CD4-positive, alpha-beta T cell treated with Interleukin-6 at 100 ng/mL for 8 hours (primary cell): ENCODE measurements at regions not wholly inside any gene's neighbourhood (a gene's known extent, or its start where the extent isn't known, plus 50 kb on each side); places are given as distances from the start of the nearest gene placed in this dataset.

ENCODE experiments used
- DNase-seq: peaks from one replicate; pipeline ENCODE4 v3.0.0-alpha.2; 2020; ENCODE audit warnings: mixed read lengths, low spot score

DNA sequence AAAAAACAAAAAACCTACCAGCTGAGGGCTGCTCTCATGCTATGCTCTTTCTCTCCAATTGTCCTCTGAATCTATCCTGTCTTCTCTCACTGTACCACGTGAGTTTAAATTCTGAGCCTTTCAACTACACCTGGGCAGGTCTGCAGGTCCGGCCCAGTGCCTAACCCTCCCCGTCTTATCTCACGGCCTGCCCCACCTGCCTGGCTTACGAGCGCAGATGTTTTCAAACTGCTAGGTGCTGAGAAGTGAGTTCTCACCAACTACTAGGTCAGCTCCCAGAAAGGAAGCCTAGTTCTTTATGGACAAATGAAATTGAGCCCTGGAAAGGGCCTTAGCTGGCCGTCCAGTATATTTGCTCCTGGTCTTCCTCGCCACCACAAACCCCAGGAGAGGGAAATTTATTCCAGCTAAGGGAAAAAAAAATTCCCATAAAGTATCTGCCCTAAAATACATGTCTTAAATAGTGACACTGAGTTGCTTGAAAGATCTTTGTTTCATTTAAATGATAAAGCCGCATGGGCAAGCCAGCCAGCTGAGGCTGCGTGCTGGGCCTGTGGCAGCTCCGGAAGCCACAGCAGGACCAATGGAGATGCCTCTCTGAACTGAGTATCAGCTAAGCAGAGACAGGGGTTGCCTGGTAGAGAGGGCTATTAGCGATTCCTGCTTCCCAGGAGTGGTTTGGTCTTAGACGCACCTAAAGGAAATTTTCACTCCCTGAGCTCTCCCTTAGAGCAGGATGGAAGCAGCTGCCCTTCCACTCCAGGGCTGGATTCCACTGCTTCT lies 92.5 kb upstream of the NCK2 start:
- DNase-seq, result no peak

DNA sequence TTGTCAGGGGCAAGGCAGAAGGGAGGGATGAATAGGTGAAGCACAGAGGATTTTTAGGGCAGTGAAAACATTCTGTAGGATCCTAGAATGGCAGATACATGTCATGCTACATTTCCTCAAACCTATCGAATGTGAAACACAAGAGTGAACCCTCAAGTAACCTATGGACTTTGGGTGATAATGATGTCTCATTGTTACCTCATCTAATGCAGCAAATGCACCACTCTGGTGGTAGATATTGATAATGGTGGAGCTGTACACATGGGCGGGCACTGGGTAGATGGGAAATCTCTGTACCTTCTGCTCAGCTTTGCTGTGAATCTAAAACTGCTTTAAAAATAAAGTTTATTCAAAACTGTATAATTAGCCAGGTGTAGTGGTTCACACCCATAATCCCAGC lies 95.2 kb upstream of the NCK2 start:
- DNase-seq, result no peak

GRCh38 chr2:105647731-105648130 lies 97.0 kb upstream of the NCK2 start:
- no peak for DNase-seq

DNA sequence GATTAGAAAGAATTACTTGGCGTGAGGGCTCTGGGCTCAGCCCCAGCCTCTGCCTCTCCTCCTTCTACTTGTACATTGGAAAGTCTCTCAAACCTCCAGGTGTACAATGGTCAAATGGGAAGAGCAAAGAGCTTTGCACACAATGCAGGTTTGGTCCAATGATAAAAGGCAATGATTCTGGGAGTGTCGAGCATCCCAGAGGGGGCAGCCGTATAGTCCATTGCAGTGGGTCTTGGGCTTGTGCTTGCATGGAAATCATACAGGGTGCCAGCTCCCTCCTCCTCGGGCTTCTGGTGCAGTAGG lies 98.0 kb upstream of the NCK2 start:
- DNase-seq, result no peak

- no peak for DNase-seq
Measured at GRCh38 chr2:105645938-105646773, 98.6 kb upstream of the NCK2 start.

GRCh38 chr2:105645031-105645937 lies 99.4 kb upstream of the NCK2 start:
- no peak for DNase-seq

GRCh38 chr2:105644174-105644980 lies 100.3 kb upstream of the NCK2 start:
- no peak for DNase-seq

DNA sequence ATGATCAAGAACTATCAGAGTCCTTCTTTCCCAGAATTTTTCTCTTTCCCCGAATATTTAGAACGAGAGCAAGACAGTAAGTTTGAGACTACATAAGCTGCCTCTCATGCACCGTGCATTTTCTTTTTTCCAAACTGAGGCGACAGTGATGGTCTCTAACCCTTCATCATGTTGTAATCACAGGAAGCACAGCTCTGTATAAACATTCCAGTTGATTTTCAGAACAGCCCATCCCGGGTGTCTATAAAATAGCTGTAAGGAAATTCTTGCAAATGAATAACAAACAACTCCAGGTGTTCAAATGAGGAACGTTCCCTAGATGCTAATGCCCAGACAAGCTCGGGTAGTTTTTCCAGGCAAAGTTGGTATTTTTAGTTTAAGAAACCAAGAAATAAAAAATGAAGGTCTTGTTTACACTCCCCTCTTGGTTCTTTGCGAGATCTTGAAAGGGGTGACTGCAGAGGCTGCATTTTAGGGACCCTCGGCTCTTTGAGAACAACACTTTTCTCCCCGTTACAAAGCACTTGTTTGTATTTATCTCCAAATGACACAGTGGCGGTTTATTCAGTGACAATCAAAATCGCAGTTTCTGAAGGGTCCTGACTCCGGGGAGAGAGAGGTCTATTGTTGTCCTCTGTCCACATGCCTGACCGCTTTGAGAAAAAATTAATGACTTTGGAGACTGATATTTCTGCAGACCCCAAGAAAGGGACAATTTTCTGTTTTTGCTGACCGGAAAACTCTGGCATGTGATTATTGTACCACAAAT lies 101.1 kb upstream of the NCK2 start:
- no peak for DNase-seq

GRCh38 chr2:105641389-105641811 lies 103.3 kb upstream of the NCK2 start:
- no peak for DNase-seq

DNA sequence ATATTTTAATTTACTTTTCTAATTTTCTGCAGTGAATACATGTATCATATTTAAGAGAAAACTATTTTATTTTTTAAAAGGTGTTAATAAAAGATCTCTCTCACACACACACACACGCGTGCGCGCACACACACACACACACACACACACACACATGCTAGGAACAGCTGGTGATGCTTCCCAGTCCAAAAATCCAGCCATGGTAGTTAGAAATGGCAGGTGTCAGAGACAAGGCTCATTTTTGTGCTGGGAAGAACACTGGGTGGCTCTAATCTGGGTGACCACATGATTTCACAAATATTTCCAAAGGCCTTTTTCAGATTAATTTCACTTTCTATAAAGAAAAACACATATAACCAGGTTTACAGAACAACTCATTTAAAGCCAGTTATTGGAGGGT lies 104.5 kb upstream of the NCK2 start:
- DNase-seq, result no peak

DNA sequence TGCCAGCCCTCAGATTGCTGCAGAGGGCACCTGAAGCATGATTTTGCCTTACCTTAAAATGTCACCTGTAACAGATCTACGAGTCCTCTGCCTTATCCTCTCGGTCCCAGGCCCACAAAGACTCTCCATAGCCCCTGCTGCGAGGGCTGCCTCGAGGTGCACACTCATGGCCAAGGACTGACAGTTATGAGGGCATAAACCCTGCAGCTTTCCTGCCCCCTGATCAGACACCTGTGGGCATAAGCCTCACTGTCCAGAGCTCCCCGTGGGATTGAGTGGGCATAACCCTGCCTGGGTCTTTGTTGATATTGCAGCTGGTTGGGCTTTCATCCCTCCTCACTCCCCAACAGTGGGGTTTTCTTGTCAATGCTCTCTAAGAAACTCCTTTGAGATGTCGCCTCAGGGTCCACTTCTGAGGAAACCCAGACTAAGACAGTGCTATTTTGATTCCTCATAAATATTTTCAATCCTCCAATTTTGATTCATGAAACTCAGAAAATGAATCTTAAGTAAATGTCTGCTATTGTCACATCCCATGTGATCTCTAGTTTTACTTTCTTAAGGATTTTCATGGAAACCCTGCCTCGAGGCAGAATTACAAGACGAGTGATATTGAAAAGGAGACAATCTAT lies 108.5 kb upstream of the NCK2 start:
- DNase-seq, result no peak

DNA sequence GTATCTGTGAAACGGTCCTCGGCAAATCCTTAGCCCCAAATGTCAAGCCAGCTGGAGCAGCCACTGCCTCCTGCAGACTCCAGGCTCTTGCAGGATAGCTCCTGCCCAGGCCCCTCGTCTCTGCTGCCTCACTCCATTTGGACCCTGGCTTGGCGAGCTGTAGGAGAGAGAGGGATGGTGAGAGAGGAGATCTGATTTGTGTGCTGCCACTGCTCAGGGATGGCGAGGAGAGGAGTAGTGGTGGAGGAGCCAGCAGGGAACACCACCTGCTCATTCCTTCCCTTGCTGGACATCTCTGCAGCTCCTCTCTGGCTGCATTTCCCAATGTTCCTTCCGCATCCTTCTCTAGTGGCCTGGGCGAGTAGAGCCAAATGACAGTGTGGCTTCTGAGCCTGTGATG lies 109.1 kb upstream of the NCK2 start:
- DNase-seq, result no peak

GRCh38 chr2:105634198-105634597 lies 110.5 kb upstream of the NCK2 start:
- no peak for DNase-seq

- DNase-seq, result no peak
Measured at GRCh38 chr2:105631922-105632321, 112.8 kb upstream of the NCK2 start.

- no peak for DNase-seq
Measured at GRCh38 chr2:105631011-105631410, 113.7 kb upstream of the NCK2 start.

DNA sequence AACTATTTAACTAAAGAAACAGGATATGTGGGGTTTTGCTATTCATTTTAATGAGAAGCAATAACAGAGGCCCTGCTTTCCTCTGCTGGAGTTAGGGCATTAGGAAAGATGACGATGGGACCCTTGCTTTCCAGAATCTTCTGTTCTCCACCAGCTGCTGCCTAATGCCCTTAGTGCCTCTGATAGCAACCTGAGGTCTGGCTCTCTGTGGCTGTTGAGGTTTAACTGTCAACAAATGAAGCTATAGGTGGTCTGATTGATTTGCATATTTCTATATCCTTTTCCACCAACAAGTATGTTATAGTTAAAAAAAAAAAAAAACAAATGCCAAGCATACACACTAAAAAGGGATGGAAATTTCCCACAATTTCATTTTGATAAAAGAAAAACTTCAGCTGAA lies 115.1 kb upstream of the NCK2 start:
- no peak for DNase-seq

DNA sequence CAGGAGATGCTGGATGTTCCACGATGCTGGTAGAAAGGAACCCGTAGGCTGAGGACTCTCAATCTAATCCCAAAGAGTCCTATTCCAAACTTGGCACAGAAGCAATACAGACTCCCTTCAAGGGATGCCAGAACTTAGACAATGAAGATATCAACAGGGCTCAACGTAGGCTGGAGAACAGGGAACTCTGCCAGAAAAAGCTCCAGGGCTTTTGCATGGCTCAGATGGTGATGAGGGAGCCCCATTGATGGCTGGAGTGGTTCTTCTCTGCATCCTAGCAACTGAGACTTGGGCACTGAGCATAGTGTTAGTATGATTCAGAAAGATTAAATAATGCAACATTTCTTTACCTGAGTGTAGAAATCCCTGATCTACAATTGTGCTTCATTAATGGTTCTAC lies 117.2 kb upstream of the NCK2 start:
- DNase-seq, result no peak

DNA sequence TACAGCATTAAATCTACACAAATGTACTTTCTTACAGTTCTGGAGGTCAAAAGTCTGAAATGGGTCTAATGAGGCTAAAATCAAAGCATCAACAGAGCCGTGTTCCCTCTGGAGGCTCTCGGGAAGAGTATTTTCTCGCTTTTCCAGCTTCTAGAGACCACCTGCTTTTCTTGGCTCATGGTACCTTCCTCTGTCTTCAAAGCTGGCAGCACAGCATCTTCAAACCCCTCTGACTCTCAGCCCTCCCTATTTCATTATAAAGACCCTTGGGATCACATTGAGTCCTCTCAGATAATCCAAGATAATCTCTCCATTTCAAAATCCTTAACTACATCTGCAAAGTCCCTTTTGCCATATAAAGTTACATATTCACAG lies 117.8 kb upstream of the NCK2 start:
- DNase-seq, result no peak

- DNase-seq, result no peak
Measured at GRCh38 chr2:105626212-105626965, 118.3 kb upstream of the NCK2 start.

DNA sequence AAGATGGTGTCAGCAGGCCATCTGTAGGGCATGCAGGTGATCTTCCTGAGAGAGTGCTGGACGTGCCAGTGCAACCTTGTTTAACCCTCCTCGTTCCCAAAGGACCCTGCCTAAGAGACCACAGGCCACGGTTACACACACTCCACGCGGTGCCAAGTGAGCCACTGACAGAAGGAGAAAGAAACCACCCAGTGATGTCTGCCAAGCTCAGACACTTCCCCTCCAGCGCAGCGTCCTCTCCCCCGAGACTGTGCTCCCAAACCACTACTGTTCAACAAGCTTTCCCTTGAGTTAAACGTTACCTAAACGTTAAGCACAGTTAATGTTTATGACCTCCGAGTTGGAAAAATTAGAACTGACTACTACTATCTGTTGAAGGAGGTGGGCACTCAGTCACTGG lies 119.1 kb upstream of the NCK2 start:
- DNase-seq, result no peak
